ENCODE measurements at regions not wholly inside any gene's neighbourhood (a gene's known extent, or its start where the extent isn't known, plus 50 kb on each side); places are given as distances from the start of the nearest gene placed in this dataset.

DNA sequence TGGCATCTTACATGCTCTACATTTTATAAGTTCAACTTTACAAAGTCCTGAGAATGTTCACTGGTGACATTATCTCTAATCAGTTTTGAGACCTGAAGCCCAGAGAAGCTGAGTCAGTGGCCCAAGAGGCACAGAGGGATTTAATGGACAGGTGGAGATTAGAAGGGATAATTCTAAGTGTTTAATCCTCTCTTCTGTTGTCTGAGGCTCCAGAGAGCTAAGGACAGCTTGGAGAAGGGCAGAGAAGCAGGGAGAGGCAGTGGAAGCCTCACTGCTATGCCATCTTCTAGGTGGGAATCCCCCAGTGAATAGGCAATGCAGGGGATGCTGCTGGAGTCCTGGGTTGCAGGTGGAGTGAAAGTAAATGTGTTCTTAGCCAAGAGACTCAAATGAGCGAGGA is 369.4 kb upstream of the SLCO3A1 start:
- H3K4me1 Mint-ChIP-seq (ENCODE audit: unreplicated experiment), result no peaks in the 10 kb centered on the region
- TF ChIP-seq CTCF (IDR thresholded peaks at IDR 0.05; ENCODE audit: unreplicated experiment), result no peak
- H3K36me3 Mint-ChIP-seq (ENCODE audit: low read depth, unreplicated experiment), result no peaks in the 10 kb centered on the region
- no peak for DNase-seq (ENCODE audit: low spot score)
- no peak overlapping the region for H3K4me3 Mint-ChIP-seq (ENCODE audit: unreplicated experiment)
- no peak overlapping the region for H3K27ac Mint-ChIP-seq (ENCODE audit: unreplicated experiment)
- H3K9me3 Mint-ChIP-seq (ENCODE audit: unreplicated experiment), result no peaks in the 10 kb centered on the region
- H3K27me3 Mint-ChIP-seq (ENCODE audit: unreplicated experiment), result no peaks in the 10 kb centered on the region

- Mint-ChIP-seq H3K4me3 (ENCODE audit: unreplicated experiment) (no peak overlapping the region), H3K36me3 (ENCODE audit: low read depth, unreplicated experiment) (no peaks in the 10 kb centered on the region), H3K4me1 (ENCODE audit: unreplicated experiment) (no peaks in the 10 kb centered on the region), H3K9me3 (ENCODE audit: unreplicated experiment) (no peaks in the 10 kb centered on the region), H3K27me3 (ENCODE audit: unreplicated experiment) (no peaks in the 10 kb centered on the region), H3K27ac (ENCODE audit: unreplicated experiment) (no peak overlapping the region)
- DNase-seq (ENCODE audit: low spot score), result no peak
- no peak for TF ChIP-seq CTCF (IDR thresholded peaks at IDR 0.05; ENCODE audit: unreplicated experiment)
These were observed 365.1 kb upstream of the SLCO3A1 start for GRCh38 chr15:91488452-91488851.

DNA sequence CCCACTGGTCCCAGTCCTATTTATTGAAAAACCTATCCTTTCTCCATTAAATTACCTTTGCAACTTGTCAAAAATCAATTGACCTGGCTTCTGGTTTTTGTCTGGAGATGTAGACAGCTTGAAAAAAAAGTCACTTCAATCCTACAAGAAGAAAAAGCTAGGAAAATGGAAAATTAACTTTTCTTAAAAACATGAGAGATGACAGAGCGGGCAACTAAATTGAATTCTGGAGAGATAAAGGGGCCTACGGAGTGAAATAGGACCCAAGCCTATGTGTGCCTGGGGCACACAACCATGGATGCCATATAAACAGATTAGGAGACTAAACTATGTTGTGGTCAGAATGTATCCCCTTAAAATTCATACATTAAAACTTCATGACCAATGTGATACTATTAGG is 363.3 kb upstream of the SLCO3A1 start:
- no peak for TF ChIP-seq CTCF (IDR thresholded peaks at IDR 0.05; ENCODE audit: unreplicated experiment)
- Mint-ChIP-seq H3K4me1 (ENCODE audit: unreplicated experiment) (no peaks in the 10 kb centered on the region), H3K27me3 (ENCODE audit: unreplicated experiment) (no peaks in the 10 kb centered on the region), H3K36me3 (ENCODE audit: low read depth, unreplicated experiment) (no peaks in the 10 kb centered on the region), H3K9me3 (ENCODE audit: unreplicated experiment) (no peaks in the 10 kb centered on the region), H3K27ac (ENCODE audit: unreplicated experiment) (no peak overlapping the region), H3K4me3 (ENCODE audit: unreplicated experiment) (no peak overlapping the region)
- DNase-seq (ENCODE audit: low spot score), result no peak

GRCh38 chr15:91491101-91491950 is 362.2 kb upstream of the SLCO3A1 start:
- Mint-ChIP-seq H3K27me3 (ENCODE audit: unreplicated experiment) (no peaks in the 10 kb centered on the region), H3K36me3 (ENCODE audit: low read depth, unreplicated experiment) (no peaks in the 10 kb centered on the region), H3K9me3 (ENCODE audit: unreplicated experiment) (no peaks in the 10 kb centered on the region), H3K27ac (ENCODE audit: unreplicated experiment) (no peak overlapping the region), H3K4me3 (ENCODE audit: unreplicated experiment) (no peak overlapping the region), H3K4me1 (ENCODE audit: unreplicated experiment) (no peaks in the 10 kb centered on the region)
- no peak for TF ChIP-seq CTCF (IDR thresholded peaks at IDR 0.05; ENCODE audit: unreplicated experiment)
- no peak for DNase-seq (ENCODE audit: low spot score)
